ENCODE measurements at regions not wholly inside any gene's neighbourhood (a gene's known extent, or its start where the extent isn't known, plus 50 kb on each side); places are given as distances from the start of the nearest gene placed in this dataset.

DNA sequence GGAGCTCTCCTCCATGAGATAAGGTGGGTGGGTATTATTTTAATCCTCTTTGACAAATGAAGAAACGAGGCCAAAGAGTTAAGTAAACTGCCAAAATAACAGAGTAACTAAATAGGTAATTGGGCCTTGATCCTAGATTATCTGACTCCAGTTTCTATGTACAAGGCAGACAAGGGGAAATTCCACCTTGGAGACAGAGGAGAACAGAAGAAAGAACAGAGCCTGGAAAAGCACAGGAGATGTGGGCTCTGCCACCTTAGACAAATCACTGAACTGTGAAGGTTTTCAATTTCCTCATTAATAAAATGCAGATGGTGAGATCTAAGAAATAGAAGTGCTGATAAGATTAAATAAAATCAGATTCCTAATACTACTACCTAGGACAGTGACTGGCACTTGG lies 310.2 kb upstream of the TLE3 start:
- H3K27ac ChIP-seq (ENCODE audit: insufficient read length, low read depth, low read length) = no peak overlapping the region
- H4K5ac ChIP-seq (ENCODE audit: insufficient read length, low read depth, low read length) = no peak overlapping the region
- no peak overlapping the region for H2BK20ac ChIP-seq (ENCODE audit: low read depth, low read length, poor library complexity, severe bottlenecking)
- H3K4me2 ChIP-seq (ENCODE audit: insufficient read depth, insufficient read length, low read length) = no peak overlapping the region
- H3K79me2 ChIP-seq (ENCODE audit: insufficient read depth, low read length) = no peaks in the 10 kb centered on the region
- no peak overlapping the region for H3K4me3 Mint-ChIP-seq
- H4K91ac ChIP-seq (ENCODE audit: insufficient read length, low read depth, low read length) = no peak overlapping the region
- no peak overlapping the region for H2BK5ac ChIP-seq (ENCODE audit: insufficient read length, low read length)
- no peak overlapping the region for H3T11ph ChIP-seq (ENCODE audit: low read length)
- H3K4me1 Mint-ChIP-seq = peaks cover 34 to 38% of the 10 kb centered on the region in 2 experiments
- H3K9me3 ChIP-seq (ENCODE audit: control insufficient read depth, low read depth, low read length) = peaks cover 7% of the 10 kb centered on the region
- H2AK5ac ChIP-seq (ENCODE audit: insufficient read length, low read length) = no peak overlapping the region
- no peak overlapping the region for H2AFZ ChIP-seq (ENCODE audit: low read length)
- H3K23ac ChIP-seq (ENCODE audit: insufficient read length, low read depth, low read length) = no peak overlapping the region
- TF ChIP-seq, protein P1, sequence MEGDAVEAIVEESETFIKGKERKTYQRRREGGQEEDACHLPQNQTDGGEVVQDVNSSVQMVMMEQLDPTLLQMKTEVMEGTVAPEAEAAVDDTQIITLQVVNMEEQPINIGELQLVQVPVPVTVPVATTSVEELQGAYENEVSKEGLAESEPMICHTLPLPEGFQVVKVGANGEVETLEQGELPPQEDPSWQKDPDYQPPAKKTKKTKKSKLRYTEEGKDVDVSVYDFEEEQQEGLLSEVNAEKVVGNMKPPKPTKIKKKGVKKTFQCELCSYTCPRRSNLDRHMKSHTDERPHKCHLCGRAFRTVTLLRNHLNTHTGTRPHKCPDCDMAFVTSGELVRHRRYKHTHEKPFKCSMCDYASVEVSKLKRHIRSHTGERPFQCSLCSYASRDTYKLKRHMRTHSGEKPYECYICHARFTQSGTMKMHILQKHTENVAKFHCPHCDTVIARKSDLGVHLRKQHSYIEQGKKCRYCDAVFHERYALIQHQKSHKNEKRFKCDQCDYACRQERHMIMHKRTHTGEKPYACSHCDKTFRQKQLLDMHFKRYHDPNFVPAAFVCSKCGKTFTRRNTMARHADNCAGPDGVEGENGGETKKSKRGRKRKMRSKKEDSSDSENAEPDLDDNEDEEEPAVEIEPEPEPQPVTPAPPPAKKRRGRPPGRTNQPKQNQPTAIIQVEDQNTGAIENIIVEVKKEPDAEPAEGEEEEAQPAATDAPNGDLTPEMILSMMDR (conservative IDR thresholded peaks at IDR 0.05) = no peak
- no peak for DNase-seq
- no peak overlapping the region for H3K14ac ChIP-seq (ENCODE audit: insufficient read depth, low read length)
- no peaks in the 10 kb centered on the region for H3K79me1 ChIP-seq (ENCODE audit: insufficient read depth, low read depth, low read length, poor library complexity, severe bottlenecking)
- no CpG with 5 or more reads among the region's 1 CpG for WGBS (ENCODE audit: extremely low coverage, insufficient read length, low lambda C conversion rate)
- H3K27ac Mint-ChIP-seq = no peak overlapping the region
- H2BK12ac ChIP-seq (ENCODE audit: insufficient read length, low read depth, low read length) = no peak overlapping the region
- H4K20me1 ChIP-seq (ENCODE audit: control insufficient read depth, insufficient read depth, insufficient read length) = no peaks in the 10 kb centered on the region
- peaks cover 8 to 17% of the 10 kb centered on the region in 2 experiments for H3K9me3 Mint-ChIP-seq
- H3K4ac ChIP-seq (ENCODE audit: low read depth, low read length) = no peak overlapping the region
- no peak overlapping the region for H3K9ac ChIP-seq (ENCODE audit: extremely low read depth, insufficient read length, low read length)
- peaks cover 8 to 20% (median 10%) of the 10 kb centered on the region in 3 experiments for H3K36me3 Mint-ChIP-seq (ENCODE audit: insufficient read depth in 1 of 3, low read depth in 3 of 3)
- H3K18ac ChIP-seq (ENCODE audit: insufficient read length, low read depth, low read length) = no peak overlapping the region
- H3K23me2 ChIP-seq (ENCODE audit: insufficient read length, low read depth, low read length, poor library complexity, severe bottlenecking) = no peaks in the 10 kb centered on the region
- H4K8ac ChIP-seq (replicated peaks; ENCODE audit: insufficient read length, low read depth, low read length) = no peak overlapping the region
- H3K27me3 Mint-ChIP-seq (ENCODE audit: low read depth) = peaks cover 7% of the 10 kb centered on the region; the same call in 1 of the 2 replicates
- H3K27me3 ChIP-seq (ENCODE audit: insufficient read depth, low read length) = no peaks in the 10 kb centered on the region
- no peak overlapping the region for H2BK120ac ChIP-seq (ENCODE audit: low read depth, low read length, poor library complexity, severe bottlenecking)
- H2BK15ac ChIP-seq (ENCODE audit: low read depth, low read length) = no peak overlapping the region
- no peak overlapping the region for H3K56ac ChIP-seq (ENCODE audit: insufficient read length, low read depth, low read length)
- no peaks in the 10 kb centered on the region for H3K4me1 ChIP-seq (ENCODE audit: insufficient read depth, low read length)
